ENCODE measurements at regions not wholly inside any gene's neighbourhood (a gene's known extent, or its start where the extent isn't known, plus 50 kb on each side); places are given as distances from the start of the nearest gene placed in this dataset.

GRCh38 chr20:48069596-48069995 is 284.3 kb upstream of the SULF2 start:
- BruUV-seq (replicated peaks) = no TSS peak

GRCh38 chr20:48066851-48067250 is 281.6 kb upstream of the SULF2 start:
- CTCF ChIA-PET (ENCODE audit: low intra/inter-chr PET ratio, low total read pairs) = no interaction called here
- Histone ChIP-seq H3K9me3 (ENCODE audit: low read length) (no peaks in the 10 kb centered on the region), H3K4me1 (ENCODE audit: insufficient read depth, low read length) (no peaks in the 10 kb centered on the region), H3K4me2 (ENCODE audit: low read depth, low read length) (no peak overlapping the region), H3K79me2 (ENCODE audit: insufficient read depth, low read length) (no peaks in the 10 kb centered on the region), H3K27me3 (ENCODE audit: control insufficient read depth in 1 of 2, insufficient read depth in 2 of 2, low read length in 2 of 2) (peaks cover 0 to 7% of the 10 kb centered on the region in 2 experiments; a peak in 1 of 5 replicates), H3K9ac (ENCODE audit: insufficient read depth, low read depth, low read length) (no peak overlapping the region), H4K20me1 (ENCODE audit: insufficient read depth, low read length) (no peaks in the 10 kb centered on the region), H3K4me3 (replicated peaks in 1 of 3; ENCODE audit: insufficient read depth in 1 of 3, low read depth in 2 of 3, low read length in 3 of 3) (no peak overlapping the region), H3K36me3 (replicated peaks in 1 of 2; ENCODE audit: control insufficient read depth in 1 of 2, insufficient read depth in 2 of 2, low read length in 2 of 2) (no peaks in the 10 kb centered on the region), H3K27ac (ENCODE audit: extremely low read length, insufficient read depth, low read length) (no peak overlapping the region), H2AFZ (ENCODE audit: low read length) (no peak overlapping the region)
- BruUV-seq (replicated peaks) = no TSS peak
- 86% methylated on average over 3 of the region's 3 CpGs for WGBS (ENCODE audit: low lambda C conversion rate)
- intact Hi-C loops (cut with micrococcal nuclease; ENCODE audit: unreplicated experiment) = no loop called here
- DNase-seq (ENCODE audit: low spot score) (no peak), ATAC-seq (no peak), FAIRE-seq (no peak)
- POLR2A ChIA-PET = no interaction called here
- in situ Hi-C loops (cut with HindIII; ENCODE audit: extremely low pct_ligation_motif_present, low pct_unique_long_range_greater_than_20kb) = no loop called here
- no peak for TF ChIP-seq ZNF639 (CRISPR knock-in tag; conservative IDR thresholded peaks at IDR 0.05)

More at GRCh38 chr20:48069596-48069995, 284.3 kb upstream of the SULF2 start:
- no peak overlapping the region for H2AFZ ChIP-seq (ENCODE audit: low read length)
- DNase-seq (ENCODE audit: low spot score) = no peak
- H3K9ac ChIP-seq (ENCODE audit: insufficient read depth, low read depth, low read length) = no peak overlapping the region
- no peak overlapping the region for H3K4me2 ChIP-seq (ENCODE audit: low read depth, low read length)
- in situ Hi-C loops (cut with HindIII; ENCODE audit: extremely low pct_ligation_motif_present, low pct_unique_long_range_greater_than_20kb) = no loop called here
- no peak overlapping the region for H3K4me3 ChIP-seq (replicated peaks in 1 of 3; ENCODE audit: insufficient read depth in 1 of 3, low read depth in 2 of 3, low read length in 3 of 3)
- WGBS (ENCODE audit: low lambda C conversion rate) = 10% methylated on average over 3 of the region's 3 CpGs
- no peaks in the 10 kb centered on the region for H3K79me2 ChIP-seq (ENCODE audit: insufficient read depth, low read length)
- no peak for FAIRE-seq
- H3K36me3 ChIP-seq (replicated peaks in 1 of 2; ENCODE audit: control insufficient read depth in 1 of 2, insufficient read depth in 2 of 2, low read length in 2 of 2) = no peaks in the 10 kb centered on the region
- POLR2A ChIA-PET = no interaction called here
- H3K4me1 ChIP-seq (ENCODE audit: insufficient read depth, low read length) = no peaks in the 10 kb centered on the region
- no peak overlapping the region for H3K27ac ChIP-seq (ENCODE audit: extremely low read length, insufficient read depth, low read length)
- CTCF ChIA-PET (ENCODE audit: low intra/inter-chr PET ratio, low total read pairs) = no interaction called here
- no peak for TF ChIP-seq ZNF567 (CRISPR knock-in tag; IDR thresholded peaks at IDR 0.05; ENCODE audit: borderline replicate concordance)
- no peak for TF ChIP-seq RBAK (CRISPR knock-in tag; IDR thresholded peaks at IDR 0.05)
- no peak for TF ChIP-seq CBX5 (CRISPR knock-in tag; IDR thresholded peaks at IDR 0.05; ENCODE audit: borderline replicate concordance)
- H4K20me1 ChIP-seq (ENCODE audit: insufficient read depth, low read length) = no peaks in the 10 kb centered on the region
- intact Hi-C loops (cut with micrococcal nuclease; ENCODE audit: unreplicated experiment) = no loop called here
- H3K9me3 ChIP-seq (ENCODE audit: low read length) = no peaks in the 10 kb centered on the region
- ATAC-seq = no peak
- peaks cover 0 to 4% of the 10 kb centered on the region in 2 experiments; a peak in 1 of 5 replicates for H3K27me3 ChIP-seq (ENCODE audit: control insufficient read depth in 1 of 2, insufficient read depth in 2 of 2, low read length in 2 of 2)
